ENCODE measurements at regions not wholly inside any gene's neighbourhood (a gene's known extent, or its start where the extent isn't known, plus 50 kb on each side); places are given as distances from the start of the nearest gene placed in this dataset.

DNA sequence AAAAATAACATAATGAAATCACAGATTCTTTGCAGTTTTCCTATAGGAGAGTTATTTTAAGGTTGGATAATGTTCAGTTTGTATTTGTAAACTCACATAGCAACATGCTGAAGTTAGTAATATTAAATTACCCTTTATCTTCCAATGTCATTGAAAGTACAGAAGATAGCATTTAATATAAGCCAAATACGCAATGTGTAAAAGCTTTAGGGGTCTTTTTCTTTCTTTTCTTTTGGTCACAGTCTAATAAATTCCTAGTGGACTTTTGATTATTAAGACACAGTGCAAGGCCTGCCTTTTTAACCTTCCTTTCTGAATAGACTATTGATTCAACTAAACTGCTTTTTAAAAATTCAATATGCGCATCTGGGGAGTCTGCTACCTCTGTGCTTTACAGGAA is 79.3 kb downstream of the OTOL1 start:
- FAIRE-seq (no peak), ATAC-seq (no peak), DNase-seq (ENCODE audit: low read depth, low spot score) (no peak)
- Histone ChIP-seq H3K36me3 (ENCODE audit: control insufficient read depth in 2 of 2, insufficient read depth in 2 of 2, low read length in 1 of 2) (no peaks in the 10 kb centered on the region), H3K4me3 (no peak overlapping the region), H3K9me3 (replicated peaks; ENCODE audit: control insufficient read depth, insufficient read depth, low read length) (no peaks in the 10 kb centered on the region), H3K27me3 (replicated peaks in 1 of 2; ENCODE audit: control insufficient read depth in 2 of 2, insufficient read depth in 2 of 2, low read length in 1 of 2) (no peaks in the 10 kb centered on the region), H3K9ac (ENCODE audit: control insufficient read depth, insufficient read depth, low read length) (no peak overlapping the region), H3K27ac (ENCODE audit: control insufficient read depth, insufficient read depth) (no peak overlapping the region), H3K79me2 (ENCODE audit: control insufficient read depth, insufficient read depth, low read length) (no peaks in the 10 kb centered on the region), H4K20me1 (ENCODE audit: control insufficient read depth, insufficient read depth) (no peaks in the 10 kb centered on the region), H2AFZ (ENCODE audit: control insufficient read depth, low read depth, low read length) (no peak overlapping the region), H3K4me1 (ENCODE audit: control insufficient read depth, insufficient read depth, low read length) (no peaks in the 10 kb centered on the region), H3K4me2 (ENCODE audit: control insufficient read depth, insufficient read depth) (no peak overlapping the region)
- intact Hi-C loops (cut with micrococcal nuclease; ENCODE audit: unreplicated experiment): no loop called here
- ChIA-PET POLR2A (no interaction called here), CTCF (no interaction called here), SMC1A (ENCODE audit: uncharacterized antibody, unreplicated experiment) (no interaction called here), RAD21 (ENCODE audit: unreplicated experiment) (no interaction called here)
- 46% methylated on average over 2 of the region's 2 CpGs for WGBS (ENCODE audit: insufficient coverage, insufficient replicate concordance, low lambda C conversion rate, missing lambda C conversion rate)
- TF ChIP-seq KLF5 (IDR thresholded peaks at IDR 0.05; ENCODE audit: partially characterized antibody) (no peak), CHD2 (IDR thresholded peaks at IDR 0.05; ENCODE audit: borderline replicate concordance, low read depth, low read length) (no peak), CBX5 (IDR thresholded peaks at IDR 0.05; ENCODE audit: low read depth) (no peak), YY1 (IDR thresholded peaks at IDR 0.05; ENCODE audit: low read depth, low read length) (no peak), MYC (IDR thresholded peaks at IDR 0.05; ENCODE audit: insufficient read depth, insufficient read length, insufficient replicate concordance, low read length, severe bottlenecking) (no peak)
- TF ChIP-seq, protein P1, sequence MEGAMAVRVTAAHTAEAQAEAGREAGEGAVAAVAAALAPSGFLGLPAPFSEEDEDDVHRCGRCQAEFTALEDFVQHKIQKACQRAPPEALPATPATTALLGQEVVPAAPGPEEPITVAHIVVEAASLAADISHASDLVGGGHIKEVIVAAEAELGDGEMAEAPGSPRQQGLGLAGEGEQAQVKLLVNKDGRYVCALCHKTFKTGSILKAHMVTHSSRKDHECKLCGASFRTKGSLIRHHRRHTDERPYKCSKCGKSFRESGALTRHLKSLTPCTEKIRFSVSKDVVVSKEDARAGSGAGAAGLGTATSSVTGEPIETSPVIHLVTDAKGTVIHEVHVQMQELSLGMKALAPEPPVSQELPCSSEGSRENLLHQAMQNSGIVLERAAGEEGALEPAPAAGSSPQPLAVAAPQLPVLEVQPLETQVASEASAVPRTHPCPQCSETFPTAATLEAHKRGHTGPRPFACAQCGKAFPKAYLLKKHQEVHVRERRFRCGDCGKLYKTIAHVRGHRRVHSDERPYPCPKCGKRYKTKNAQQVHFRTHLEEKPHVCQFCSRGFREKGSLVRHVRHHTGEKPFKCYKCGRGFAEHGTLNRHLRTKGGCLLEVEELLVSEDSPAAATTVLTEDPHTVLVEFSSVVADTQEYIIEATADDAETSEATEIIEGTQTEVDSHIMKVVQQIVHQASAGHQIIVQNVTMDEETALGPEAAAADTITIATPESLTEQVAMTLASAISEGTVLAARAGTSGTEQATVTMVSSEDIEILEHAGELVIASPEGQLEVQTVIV (IDR thresholded peaks at IDR 0.05; ENCODE audit: borderline replicate concordance, partially characterized antibody): no peak
- BruUV-seq (replicated peaks): no TSS peak
- in situ Hi-C loops (cut with MboI): no loop called here

DNA sequence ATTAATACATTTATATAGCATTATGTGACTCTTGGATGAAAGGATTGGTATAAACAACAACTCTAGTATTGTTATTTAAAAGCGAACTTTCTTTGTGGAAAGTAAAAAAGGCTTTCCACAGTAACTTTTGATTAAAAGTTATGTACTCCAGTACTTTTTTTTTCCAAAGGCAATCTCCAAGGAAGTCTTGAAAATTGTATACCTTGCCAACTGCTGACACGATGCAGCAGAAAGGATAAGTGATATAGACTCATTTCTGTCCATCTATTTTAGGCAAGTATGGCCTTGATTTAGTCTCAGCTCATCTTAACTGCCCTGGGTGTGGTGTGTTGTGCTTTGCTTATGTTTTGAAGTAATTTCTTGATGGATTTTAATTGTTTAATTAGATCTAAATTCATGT is 79.7 kb downstream of the OTOL1 start:
- ATAC-seq (peak; percentile 41), FAIRE-seq (no peak), DNase-seq (ENCODE audit: low read depth, low spot score) (no peak)
- Histone ChIP-seq H3K9ac (ENCODE audit: control insufficient read depth, insufficient read depth, low read length) (no peak overlapping the region), H3K27me3 (replicated peaks in 1 of 2; ENCODE audit: control insufficient read depth in 2 of 2, insufficient read depth in 2 of 2, low read length in 1 of 2) (no peaks in the 10 kb centered on the region), H2AFZ (ENCODE audit: control insufficient read depth, low read depth, low read length) (no peak overlapping the region), H3K36me3 (ENCODE audit: control insufficient read depth in 2 of 2, insufficient read depth in 2 of 2, low read length in 1 of 2) (no peaks in the 10 kb centered on the region), H3K9me3 (replicated peaks; ENCODE audit: control insufficient read depth, insufficient read depth, low read length) (no peaks in the 10 kb centered on the region), H3K27ac (ENCODE audit: control insufficient read depth, insufficient read depth) (no peak overlapping the region), H3K4me2 (ENCODE audit: control insufficient read depth, insufficient read depth) (no peak overlapping the region), H3K79me2 (ENCODE audit: control insufficient read depth, insufficient read depth, low read length) (no peaks in the 10 kb centered on the region), H3K4me1 (ENCODE audit: control insufficient read depth, insufficient read depth, low read length) (no peaks in the 10 kb centered on the region), H4K20me1 (ENCODE audit: control insufficient read depth, insufficient read depth) (no peaks in the 10 kb centered on the region), H3K4me3 (no peak overlapping the region)
- ChIA-PET CTCF (no interaction called here), RAD21 (ENCODE audit: unreplicated experiment) (no interaction called here), SMC1A (ENCODE audit: uncharacterized antibody, unreplicated experiment) (no interaction called here), POLR2A (no interaction called here)
- BruUV-seq (replicated peaks): no TSS peak
- intact Hi-C loops (cut with micrococcal nuclease; ENCODE audit: unreplicated experiment): no loop called here
- in situ Hi-C loops (cut with MboI): no loop called here
- WGBS (ENCODE audit: insufficient coverage, insufficient replicate concordance, low lambda C conversion rate, missing lambda C conversion rate): 2% methylated on average over 2 of the region's 2 CpGs
- no peak for TF ChIP-seq ASH2L (IDR thresholded peaks at IDR 0.05; ENCODE audit: borderline replicate concordance, low read depth)
- no peak for TF ChIP-seq POLR2AphosphoS2 (IDR thresholded peaks at IDR 0.05; ENCODE audit: low read depth, low read length)
- TF ChIP-seq YY1 (IDR thresholded peaks at IDR 0.05; ENCODE audit: low read depth, low read length): no peak
- no peak for TF ChIP-seq CHD2 (IDR thresholded peaks at IDR 0.05; ENCODE audit: borderline replicate concordance, low read depth, low read length)
- TF ChIP-seq HSF1 (IDR thresholded peaks at IDR 0.05; ENCODE audit: low read depth, low read length): no peak
- no peak for TF ChIP-seq ZSCAN29 (IDR thresholded peaks at IDR 0.05)
- no peak for TF ChIP-seq CREB1 (IDR thresholded peaks at IDR 0.05; ENCODE audit: low read depth)
- no peak for TF ChIP-seq KAT2A (conservative IDR thresholded peaks at IDR 0.05; ENCODE audit: control insufficient read depth, low read depth, low read length)
- TF ChIP-seq, protein P2, sequence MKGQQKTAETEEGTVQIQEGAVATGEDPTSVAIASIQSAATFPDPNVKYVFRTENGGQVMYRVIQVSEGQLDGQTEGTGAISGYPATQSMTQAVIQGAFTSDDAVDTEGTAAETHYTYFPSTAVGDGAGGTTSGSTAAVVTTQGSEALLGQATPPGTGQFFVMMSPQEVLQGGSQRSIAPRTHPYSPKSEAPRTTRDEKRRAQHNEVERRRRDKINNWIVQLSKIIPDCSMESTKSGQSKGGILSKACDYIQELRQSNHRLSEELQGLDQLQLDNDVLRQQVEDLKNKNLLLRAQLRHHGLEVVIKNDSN (IDR thresholded peaks at IDR 0.05; ENCODE audit: borderline replicate concordance, extremely low read length, insufficient read depth, low read depth, low read length): no peak
- no peak for TF ChIP-seq MYB (IDR thresholded peaks at IDR 0.05; ENCODE audit: borderline replicate concordance, low read depth, low read length)
